Right atrium auricular region (tissue), 2 donors: ENCODE measurements at regions not wholly inside any gene's neighbourhood (a gene's known extent, or its start where the extent isn't known, plus 50 kb on each side); places are given as distances from the start of the nearest gene placed in this dataset.

Source experiments
- DNase-seq: peaks from one replicate; pipeline ENCODE4 v3.0.0-alpha.2; 2019; ENCODE audit warnings: low spot score
- H3K27ac ChIP-seq, 2 donors: fragments of 200-600 bp; sonication (generic); 1 replicate in 1 of 2; 2 replicates in 1 of 2; pipeline ENCODE4 v1.5.1; 2016 to 2019
- H3K27me3 ChIP-seq, 2 donors: fragments of 200-600 bp; sonication (generic); one replicate each; pipeline versions ENCODE4 v1.5.1 to v1.6.0; 2017 to 2019
- H3K36me3 ChIP-seq: fragments of 200-600 bp; sonication (generic); one replicate; pipeline ENCODE4 v1.5.1; 2016
- H3K4me1 ChIP-seq, 2 donors: fragments of 200-600 bp; sonication (generic); one replicate each; pipeline versions ENCODE4 v1.5.1 to v1.6.0; 2017 to 2019
- H3K4me3 ChIP-seq, 2 donors: fragments of 200-600 bp; sonication (generic); 1 replicate in 1 of 2; 2 replicates in 1 of 2; pipeline ENCODE4 v1.5.1; 2017 to 2019; ENCODE audit warnings: mild to moderate bottlenecking in 1 of 2, moderate library complexity in 1 of 2
- H3K9me3 ChIP-seq, 2 donors: fragments of 200-600 bp; sonication (generic); one replicate each; pipeline ENCODE4 v1.5.1; 2019
- TF ChIP-seq, protein P1 (sequence below), 2 donors: fragments of 200-600 bp; sonication (generic); IDR thresholded peaks; one replicate each; pipeline ENCODE4 v1.5.1; 2019; ENCODE audit warnings: antibody characterized with exemption in 2 of 2

- Histone ChIP-seq H3K4me1 (peaks cover 0 to 38% of the 10 kb centered on the region in 2 donors), H3K27ac (peak overlapping the region; percentile 90 to 94), H3K9me3 (no peaks in the 10 kb centered on the region), H3K27me3 (no peaks in the 10 kb centered on the region), H3K36me3 (no peaks in the 10 kb centered on the region), H3K4me3 (peak overlapping the region in 1 of 2 donors; percentile 0)
- peak; percentile 91 for DNase-seq
- TF ChIP-seq, protein P1, sequence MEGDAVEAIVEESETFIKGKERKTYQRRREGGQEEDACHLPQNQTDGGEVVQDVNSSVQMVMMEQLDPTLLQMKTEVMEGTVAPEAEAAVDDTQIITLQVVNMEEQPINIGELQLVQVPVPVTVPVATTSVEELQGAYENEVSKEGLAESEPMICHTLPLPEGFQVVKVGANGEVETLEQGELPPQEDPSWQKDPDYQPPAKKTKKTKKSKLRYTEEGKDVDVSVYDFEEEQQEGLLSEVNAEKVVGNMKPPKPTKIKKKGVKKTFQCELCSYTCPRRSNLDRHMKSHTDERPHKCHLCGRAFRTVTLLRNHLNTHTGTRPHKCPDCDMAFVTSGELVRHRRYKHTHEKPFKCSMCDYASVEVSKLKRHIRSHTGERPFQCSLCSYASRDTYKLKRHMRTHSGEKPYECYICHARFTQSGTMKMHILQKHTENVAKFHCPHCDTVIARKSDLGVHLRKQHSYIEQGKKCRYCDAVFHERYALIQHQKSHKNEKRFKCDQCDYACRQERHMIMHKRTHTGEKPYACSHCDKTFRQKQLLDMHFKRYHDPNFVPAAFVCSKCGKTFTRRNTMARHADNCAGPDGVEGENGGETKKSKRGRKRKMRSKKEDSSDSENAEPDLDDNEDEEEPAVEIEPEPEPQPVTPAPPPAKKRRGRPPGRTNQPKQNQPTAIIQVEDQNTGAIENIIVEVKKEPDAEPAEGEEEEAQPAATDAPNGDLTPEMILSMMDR (IDR thresholded peaks at IDR 0.05): no peak
Observed at GRCh38 chr2:55111570-55112228, 61.4 kb upstream of the RTN4 start.

DNA sequence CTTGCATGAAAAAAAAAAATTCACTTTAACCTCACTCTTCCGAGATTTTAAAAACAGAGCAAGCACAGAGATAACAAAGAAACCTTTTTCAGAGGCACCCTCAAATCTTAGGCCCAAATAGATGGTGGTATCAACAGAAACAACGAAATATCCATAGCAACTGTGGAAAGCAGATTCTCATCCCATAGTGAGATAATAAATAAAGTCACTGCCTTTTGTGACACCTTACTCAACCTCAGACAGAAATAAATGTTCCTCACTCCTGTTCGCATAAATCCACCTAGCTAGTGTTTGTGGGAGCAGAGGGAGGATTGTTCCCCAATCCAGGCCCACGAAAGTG lies 60.9 kb upstream of the RTN4 start:
- H3K4me3 ChIP-seq: no peak overlapping the region
- TF ChIP-seq, protein P1 (IDR thresholded peaks at IDR 0.05): no peak
- peak overlapping the region; percentile 90 to 94 for H3K27ac ChIP-seq
- H3K4me1 ChIP-seq: peaks cover 0 to 38% of the 10 kb centered on the region in 2 donors
- no peak for DNase-seq
- no peaks in the 10 kb centered on the region for H3K36me3 ChIP-seq
- no peaks in the 10 kb centered on the region for H3K9me3 ChIP-seq
- no peaks in the 10 kb centered on the region for H3K27me3 ChIP-seq

DNA sequence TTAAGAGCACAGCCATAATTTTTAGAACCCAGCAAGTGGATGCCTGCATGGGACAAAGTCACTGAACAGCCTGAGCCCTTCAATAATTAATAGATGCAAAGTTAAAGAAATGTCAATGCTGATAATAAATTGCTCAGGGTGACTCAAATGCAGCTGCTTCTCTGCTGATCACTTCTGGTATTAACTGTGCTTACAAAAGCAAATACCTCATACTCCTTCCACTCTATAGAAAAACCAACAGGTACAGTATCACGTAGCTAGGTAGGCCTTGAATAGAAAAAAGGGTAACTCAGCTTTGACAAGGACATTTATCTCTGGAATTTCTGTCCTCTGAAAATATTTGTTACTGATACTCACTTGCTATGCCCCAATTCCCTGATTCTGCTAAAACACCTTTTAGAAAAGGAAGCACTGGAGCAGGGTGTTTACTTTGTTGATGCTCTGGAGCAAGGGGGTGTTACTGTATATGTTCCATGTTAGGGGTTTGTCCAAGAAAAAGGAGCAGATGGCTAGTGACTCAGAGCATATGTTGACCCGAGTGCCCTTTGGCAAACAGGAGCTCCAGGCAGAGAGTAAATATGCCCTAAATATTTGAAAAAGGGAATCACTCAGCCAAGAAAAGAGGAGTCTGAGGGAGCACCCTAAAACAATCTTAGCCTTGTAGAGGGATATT lies 59.1 kb upstream of the RTN4 start:
- no peak overlapping the region for H3K4me3 ChIP-seq
- TF ChIP-seq, protein P1 (IDR thresholded peaks at IDR 0.05): no peak
- H3K27ac ChIP-seq: peak overlapping the region; percentile 37 to 94
- H3K4me1 ChIP-seq: peaks cover 0 to 38% of the 10 kb centered on the region in 2 donors
- H3K36me3 ChIP-seq: no peaks in the 10 kb centered on the region
- no peaks in the 10 kb centered on the region for H3K27me3 ChIP-seq
- DNase-seq: no peak
- H3K9me3 ChIP-seq: no peaks in the 10 kb centered on the region

DNA sequence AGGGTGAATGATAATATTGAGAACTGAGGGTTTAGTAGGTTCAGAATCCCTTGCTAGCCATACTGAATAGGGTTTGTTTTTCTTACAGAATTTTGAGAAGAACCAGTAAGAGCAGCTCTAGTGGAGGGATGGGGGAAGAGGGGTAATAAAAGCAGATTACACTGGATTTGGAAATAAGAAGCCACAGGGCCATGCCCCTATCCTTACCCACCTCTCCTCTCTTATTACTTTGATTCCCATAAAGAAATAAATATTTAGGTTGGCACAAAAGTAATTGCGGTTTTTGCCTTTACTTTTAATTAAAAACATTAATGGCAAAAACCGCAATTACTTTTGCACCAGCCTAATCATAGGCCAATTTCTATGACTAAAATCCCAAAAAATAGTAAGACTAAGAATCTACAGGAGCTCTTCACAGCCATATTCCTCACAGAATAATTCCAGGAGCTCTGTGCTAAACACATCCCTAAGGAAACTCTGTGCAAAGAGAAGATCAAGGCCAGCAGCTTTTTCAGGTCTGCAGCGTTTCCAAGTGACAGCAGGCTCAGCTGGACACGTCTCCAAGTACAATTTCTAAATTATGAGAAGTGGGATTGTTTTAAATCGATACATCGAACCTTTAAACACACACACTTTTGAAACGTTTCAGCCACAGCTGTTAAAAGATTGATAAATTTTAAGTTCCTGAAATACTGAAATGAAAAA lies 58.4 kb upstream of the RTN4 start:
- DNase-seq: no peak
- TF ChIP-seq, protein P1 (IDR thresholded peaks at IDR 0.05): no peak
- H3K36me3 ChIP-seq: no peaks in the 10 kb centered on the region
- peaks cover 0 to 37% of the 10 kb centered on the region in 2 donors for H3K4me1 ChIP-seq
- peak overlapping the region in 1 of 2 donors; percentile 94 for H3K27ac ChIP-seq
- no peaks in the 10 kb centered on the region for H3K9me3 ChIP-seq
- no peaks in the 10 kb centered on the region for H3K27me3 ChIP-seq
- no peak overlapping the region for H3K4me3 ChIP-seq

DNA sequence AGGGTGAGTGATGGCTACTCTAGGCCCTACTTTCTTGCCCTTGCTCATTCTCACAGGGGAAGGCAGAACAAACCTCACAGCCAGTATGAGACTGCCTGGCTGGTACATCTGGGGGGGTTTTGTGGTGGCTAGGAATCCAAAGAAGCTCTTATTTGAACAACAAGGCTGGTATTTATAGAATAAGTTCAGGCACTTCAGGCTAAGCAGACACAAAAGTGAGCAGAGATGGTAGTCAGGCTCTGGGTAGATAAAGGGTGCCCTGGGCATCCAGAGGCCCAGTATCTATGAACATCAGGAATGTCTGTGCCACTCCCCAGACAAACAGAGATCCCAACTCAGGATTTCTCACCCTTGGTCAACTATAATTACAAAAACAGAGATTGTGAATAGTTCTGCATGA lies 57.2 kb upstream of the RTN4 start:
- Histone ChIP-seq H3K27ac (peak overlapping the region; percentile 16 to 94), H3K4me1 (peaks cover 0 to 25% of the 10 kb centered on the region in 2 donors), H3K27me3 (no peaks in the 10 kb centered on the region), H3K4me3 (no peak overlapping the region), H3K9me3 (no peaks in the 10 kb centered on the region), H3K36me3 (no peaks in the 10 kb centered on the region)
- TF ChIP-seq, protein P1 (IDR thresholded peaks at IDR 0.05): no peak
- DNase-seq: no peak
